CD1c-positive myeloid dendritic cell (primary cell): ENCODE measurements at regions not wholly inside any gene's neighbourhood (a gene's known extent, or its start where the extent isn't known, plus 50 kb on each side); places are given as distances from the start of the nearest gene placed in this dataset.

Source experiments
- DNase-seq: peaks from one replicate; pipeline ENCODE4 v3.0.0-alpha.2; 2016; ENCODE audit errors: extremely low spot score

GRCh38 chr10:85003083-85003482 is 674.7 kb downstream of the CCSER2 start:
- DNase-seq = no peak

- DNase-seq = no peak
These were observed 680.2 kb downstream of the CCSER2 start for GRCh38 chr10:85008488-85009184.

GRCh38 chr10:85012305-85012704 is 683.9 kb downstream of the CCSER2 start:
- DNase-seq = no peak

GRCh38 chr10:85026878-85027467 is 698.6 kb downstream of the CCSER2 start:
- DNase-seq = no peak

- DNase-seq = no peak
These were observed 704.6 kb downstream of the CCSER2 start for GRCh38 chr10:85032981-85033380.

- DNase-seq = no peak
These were observed 708.3 kb downstream of the CCSER2 start for GRCh38 chr10:85036661-85037060.

- DNase-seq = no peak
These were observed 710.9 kb downstream of the CCSER2 start for GRCh38 chr10:85039311-85039710.

GRCh38 chr10:85043207-85043606 is 714.8 kb downstream of the CCSER2 start:
- DNase-seq = no peak

GRCh38 chr10:85045046-85045445 is 716.7 kb downstream of the CCSER2 start:
- no peak for DNase-seq

GRCh38 chr10:85047170-85047834 is 718.9 kb downstream of the CCSER2 start:
- no peak for DNase-seq

GRCh38 chr10:85047979-85048378 is 719.6 kb downstream of the CCSER2 start:
- no peak for DNase-seq

- no peak for DNase-seq
These were observed 720.3 kb downstream of the CCSER2 start for GRCh38 chr10:85048644-85049043.

GRCh38 chr10:85060944-85061343 is 732.6 kb downstream of the CCSER2 start:
- DNase-seq = no peak

GRCh38 chr10:85061401-85061800 is 733.0 kb downstream of the CCSER2 start:
- no peak for DNase-seq

- no peak for DNase-seq
These were observed 739.6 kb downstream of the CCSER2 start for GRCh38 chr10:85067955-85068354.

- DNase-seq = no peak
These were observed 752.5 kb downstream of the CCSER2 start for GRCh38 chr10:85080934-85081333.

- no peak for DNase-seq
These were observed 770.6 kb downstream of the CCSER2 start for GRCh38 chr10:85098835-85099521.

- DNase-seq = no peak
These were observed 772.1 kb downstream of the CCSER2 start for GRCh38 chr10:85100495-85100894.

GRCh38 chr10:85105614-85106255 is 777.3 kb downstream of the CCSER2 start:
- DNase-seq = no peak

- DNase-seq = no peak
These were observed 782.9 kb downstream of the CCSER2 start for GRCh38 chr10:85111271-85111670.

GRCh38 chr10:85124603-85125051 is 796.2 kb downstream of the CCSER2 start:
- DNase-seq = no peak

GRCh38 chr10:85137253-85137652 is 808.9 kb downstream of the CCSER2 start:
- DNase-seq = no peak
